ENCODE measurements at regions not wholly inside any gene's neighbourhood (a gene's known extent, or its start where the extent isn't known, plus 50 kb on each side); places are given as distances from the start of the nearest gene placed in this dataset.

- no peak overlapping the region for H3K18ac ChIP-seq (ENCODE audit: extremely low read depth, low read length)
- H4K8ac ChIP-seq (ENCODE audit: extremely low read depth, insufficient read depth, low read length): no peak overlapping the region
- no peak overlapping the region for H2BK20ac ChIP-seq (ENCODE audit: low read length)
- H3K79me1 ChIP-seq (ENCODE audit: low read depth, low read length): no peaks in the 10 kb centered on the region; the same call in 1 of the 2 replicates
- no peak overlapping the region for H3K56ac ChIP-seq (replicated peaks; ENCODE audit: insufficient read length, low read depth, low read length)
- H3K79me2 ChIP-seq (ENCODE audit: control insufficient read depth in 1 of 2, insufficient read depth in 2 of 2, low read length in 2 of 2): no peaks in the 10 kb centered on the region
- H3K27me3 ChIP-seq (replicated peaks in 1 of 4; ENCODE audit: control insufficient read depth in 3 of 4, extremely low read depth in 1 of 4, insufficient read depth in 3 of 4, low read length in 3 of 4): no peaks in the 10 kb centered on the region; a peak in 1 of 7 replicates
- H2BK5ac ChIP-seq (ENCODE audit: low read depth, low read length): no peak overlapping the region
- POLR2A ChIA-PET (ENCODE audit: partially characterized antibody): no interaction called here
- H3K14ac ChIP-seq (ENCODE audit: insufficient read length): no peak overlapping the region
- no peaks in the 10 kb centered on the region for H3K36me3 ChIP-seq (ENCODE audit: control insufficient read depth in 2 of 4, insufficient read depth in 4 of 4, low read length in 3 of 4)
- H4K5ac ChIP-seq (ENCODE audit: insufficient read length, low read depth, low read length): no peak overlapping the region
- H3K9ac ChIP-seq (replicated peaks in 1 of 4; ENCODE audit: extremely low read depth in 1 of 4, low read depth in 3 of 4, low read length in 3 of 4): no peak overlapping the region
- H2BK12ac ChIP-seq (ENCODE audit: low read depth, low read length): no peak overlapping the region
- no peak overlapping the region for H3K23ac ChIP-seq (ENCODE audit: insufficient read length)
- H3K4me3 ChIP-seq (ENCODE audit: extremely low read depth in 1 of 4, insufficient read depth in 2 of 4, low read depth in 3 of 4, low read length in 4 of 4): no peak overlapping the region
- H2BK15ac ChIP-seq (ENCODE audit: low read length): no peak overlapping the region
- no peak overlapping the region for H3K27ac ChIP-seq (ENCODE audit: low read depth, low read length)
- no peak overlapping the region for H2AK5ac ChIP-seq (ENCODE audit: low read depth, low read length)
- no peak for FAIRE-seq
- CTCF ChIA-PET (ENCODE audit: partially characterized antibody): interaction anchor here (0.7 kb wide), 1 partner anchor 16 kb away, joined by 3 read pairs; no protein-coding TSS in a partner anchor
- H4K20me1 ChIP-seq (replicated peaks in 1 of 2; ENCODE audit: control insufficient read depth in 1 of 2, insufficient read depth in 2 of 2, low read length in 2 of 2): no peaks in the 10 kb centered on the region
- no peak overlapping the region for H3K4ac ChIP-seq (replicated peaks; ENCODE audit: insufficient read length, low read depth, low read length)
- H3K4me1 ChIP-seq (replicated peaks in 1 of 4; ENCODE audit: control insufficient read depth in 3 of 4, insufficient read depth in 4 of 4, low read length in 3 of 4): peaks cover 0 to 4% (median 0%) of the 10 kb centered on the region in 4 experiments; a peak in 2 of 7 replicates
- H3K4me2 ChIP-seq (ENCODE audit: insufficient read depth in 1 of 2, low read depth in 2 of 2, low read length in 2 of 2): no peak overlapping the region
- H4K91ac ChIP-seq (replicated peaks; ENCODE audit: insufficient read length, low read length): no peak overlapping the region
- no peaks in the 10 kb centered on the region for H3K9me3 ChIP-seq (ENCODE audit: insufficient read depth in 2 of 2, low read depth in 1 of 2, low read length in 1 of 2)
- no peaks in the 10 kb centered on the region for H3K23me2 ChIP-seq (ENCODE audit: low read depth, low read length)
- no peak overlapping the region for H2BK120ac ChIP-seq (replicated peaks; ENCODE audit: low read depth, low read length)
- no peak for DNase-seq (ENCODE audit: low read depth in 1 of 2, low spot score in 2 of 2)
- no peak overlapping the region for H2AFZ ChIP-seq (ENCODE audit: low read length)
- whole genome bisulfite sequencing, 2 experiments (ENCODE audit: extremely low coverage in 1 of 2, insufficient coverage in 1 of 2, insufficient read length in 1 of 2, insufficient replicate concordance in 2 of 2, low coverage in 1 of 2, low lambda C conversion rate in 2 of 2, missing lambda C conversion rate in 1 of 2): 91% methylated on average over 5 of the region's 5 CpGs; no CpG with 5 or more reads in 1 of the 2 experiments
- TF ChIP-seq POU5F1 (IDR thresholded peaks at IDR 0.05; ENCODE audit: low read depth, low read length) (no peak), KDM1A (IDR thresholded peaks at IDR 0.05; ENCODE audit: borderline replicate concordance, low read length) (no peak), ZNF274 (IDR thresholded peaks at IDR 0.05; ENCODE audit: borderline replicate concordance, extremely low read depth, low read length) (no peak), BCL11A (IDR thresholded peaks at IDR 0.05; ENCODE audit: low read depth in 2 of 2, low read length in 2 of 2) (no peak), CBX5 (IDR thresholded peaks at IDR 0.05; ENCODE audit: low read depth, low read length) (no peak), E2F6 (IDR thresholded peaks at IDR 0.05) (no peak), TBP (IDR thresholded peaks at IDR 0.05; ENCODE audit: low read depth, low read length) (no peak), GABPA (IDR thresholded peaks at IDR 0.05; ENCODE audit: borderline replicate concordance, insufficient read depth, low read length) (no peak), HDAC2 (IDR thresholded peaks at IDR 0.05; ENCODE audit: borderline replicate concordance in 1 of 2, low read depth in 2 of 2, low read length in 2 of 2) (no peak)
These were observed 200.4 kb downstream of the MED10 start for GRCh38 chr5:6177926-6178325.

Measured in H1 (cell line).